Activated CD4-positive, alpha-beta T cell treated with anti-CD3 and anti-CD28 coated beads for 36 hours (primary cell): ENCODE measurements at regions not wholly inside any gene's neighbourhood (a gene's known extent, or its start where the extent isn't known, plus 50 kb on each side); places are given as distances from the start of the nearest gene placed in this dataset.

Experiments
- ATAC-seq: fragments of 200-7000 bp; cut with Tn5 transposase; one replicate; pipeline ENCODE4 v1.10.0; 2021; ENCODE audit warnings: mild to moderate bottlenecking, moderate library complexity
- CTCF ChIA-PET: fragments of 350-600 bp; sonication (Branson Sonifier 250); formaldehyde crosslinking; loops from one replicate; lab custom pipeline; 2021; ENCODE audit warnings: antibody characterized with exemption; lab: Charles Lee
- POLR2A ChIA-PET: fragments of 350-600 bp; sonication (Branson Sonifier 250); formaldehyde crosslinking; loops from one replicate; lab custom pipeline; 2021; ENCODE audit warnings: antibody characterized with exemption, inconsistent platforms; lab: Charles Lee
- DNase-seq: peaks from one replicate; pipeline ENCODE4 v3.0.0-alpha.2; 2020
- H3K27ac Mint-ChIP-seq: one replicate; pipeline ENCODE4 v1.8.0; 2021; ENCODE audit warnings: mixed read lengths
- H3K27me3 Mint-ChIP-seq: one replicate; pipeline ENCODE4 v1.8.0; 2021; ENCODE audit warnings: mixed read lengths
- H3K36me3 Mint-ChIP-seq: one replicate; pipeline ENCODE4 v1.8.0; 2021; ENCODE audit warnings: low read depth, mixed read lengths
- H3K4me1 Mint-ChIP-seq: one replicate; pipeline ENCODE4 v1.8.0; 2021; ENCODE audit warnings: mixed read lengths
- H3K4me3 Mint-ChIP-seq: one replicate; pipeline ENCODE4 v1.8.0; 2021; ENCODE audit warnings: mild to moderate bottlenecking, moderate library complexity, mixed read lengths
- H3K9me3 Mint-ChIP-seq: one replicate; pipeline ENCODE4 v1.8.0; 2021; ENCODE audit warnings: low read depth, mixed read lengths
- intact Hi-C, 2 experiments: fragments of 100-400 bp; cut with DNase I in 1 of 2; cut with micrococcal nuclease in 1 of 2; formaldehyde crosslinking; loops; one replicate each; pipeline versions ENCODE4 v1.14.2 to v1.15.1; 2022 to 2024; cut with DNase I, micrococcal nuclease

- CTCF ChIA-PET: interaction anchor here (0.7 to 7.0 kb wide), 9 partner anchors 10 to 1930 kb away, joined by 3 to 144 read pairs (median 5); no protein-coding TSS in a partner anchor
- intact Hi-C loops: loop anchor here in 1 of 2 experiments (2.0 kb wide), 1 partner anchor 27 kb away; no protein-coding TSS in a partner anchor
- Mint-ChIP-seq H3K9me3 (no peaks in the 10 kb centered on the region), H3K36me3 (no peaks in the 10 kb centered on the region), H3K27ac (no peak overlapping the region), H3K4me1 (no peaks in the 10 kb centered on the region), H3K27me3 (no peaks in the 10 kb centered on the region), H3K4me3 (no peak overlapping the region)
- DNase-seq: no peak
- POLR2A ChIA-PET: no interaction called here
- no peak for ATAC-seq
These were observed 117.1 kb upstream of the IPO9 start for GRCh38 chr1:201711811-201712210.

GRCh38 chr1:201712387-201713085 lies 116.4 kb upstream of the IPO9 start:
- no peaks in the 10 kb centered on the region for H3K36me3 Mint-ChIP-seq
- ChIA-PET POLR2A (interaction anchor here (0.6 kb wide), 1 partner anchor 72 kb away, joined by 5 read pairs; no protein-coding TSS in a partner anchor), CTCF (interaction anchor here (0.7 to 7.0 kb wide), 9 partner anchors 8 to 1930 kb away, joined by 3 to 144 read pairs (median 5); no protein-coding TSS in a partner anchor)
- ATAC-seq: no peak
- no peaks in the 10 kb centered on the region for H3K4me1 Mint-ChIP-seq
- no peaks in the 10 kb centered on the region for H3K27me3 Mint-ChIP-seq
- H3K27ac Mint-ChIP-seq: no peak overlapping the region
- no peak overlapping the region for H3K4me3 Mint-ChIP-seq
- DNase-seq: no peak
- H3K9me3 Mint-ChIP-seq: no peaks in the 10 kb centered on the region
- intact Hi-C loops: no loop called here

- Mint-ChIP-seq H3K36me3 (no peaks in the 10 kb centered on the region), H3K4me3 (no peak overlapping the region), H3K27ac (no peak overlapping the region), H3K27me3 (no peaks in the 10 kb centered on the region), H3K9me3 (no peaks in the 10 kb centered on the region), H3K4me1 (no peaks in the 10 kb centered on the region)
- ChIA-PET CTCF (interaction anchor here (0.7 to 7.0 kb wide), 7 partner anchors 8 to 201 kb away, joined by 3 to 144 read pairs (median 5); no protein-coding TSS in a partner anchor), POLR2A (interaction anchor here (0.6 kb wide), 1 partner anchor 71 kb away, joined by 5 read pairs; no protein-coding TSS in a partner anchor)
- ATAC-seq: no peak
- DNase-seq: no peak
- intact Hi-C loops: no loop called here
These were observed 115.7 kb upstream of the IPO9 start for GRCh38 chr1:201713086-201713810.

GRCh38 chr1:201714542-201715329 lies 114.2 kb upstream of the IPO9 start:
- DNase-seq: peak; percentile 27
- no peaks in the 10 kb centered on the region for H3K36me3 Mint-ChIP-seq

GRCh38 chr1:201715351-201715750 lies 113.6 kb upstream of the IPO9 start:
- CTCF ChIA-PET: interaction anchor here (0.7 kb wide), 1 partner anchor 203 kb away, joined by 4 read pairs; no protein-coding TSS in a partner anchor
- no peak overlapping the region for H3K4me3 Mint-ChIP-seq
- no peaks in the 10 kb centered on the region for H3K36me3 Mint-ChIP-seq
- H3K27ac Mint-ChIP-seq: no peak overlapping the region
- intact Hi-C loops: no loop called here
- ATAC-seq (no peak), DNase-seq (no peak)
- POLR2A ChIA-PET: no interaction called here
- H3K27me3 Mint-ChIP-seq: no peaks in the 10 kb centered on the region
- no peaks in the 10 kb centered on the region for H3K4me1 Mint-ChIP-seq
- H3K9me3 Mint-ChIP-seq: no peaks in the 10 kb centered on the region

More at GRCh38 chr1:201714542-201715329, 114.2 kb upstream of the IPO9 start:
- ChIA-PET POLR2A (no interaction called here), CTCF (interaction anchor here (0.9 kb wide), 1 partner anchor 18 kb away, joined by 3 read pairs; no protein-coding TSS in a partner anchor)
- peak; percentile 57 for ATAC-seq
- intact Hi-C loops: no loop called here
- Mint-ChIP-seq H3K4me1 (no peaks in the 10 kb centered on the region), H3K27ac (no peak overlapping the region), H3K27me3 (no peaks in the 10 kb centered on the region), H3K9me3 (no peaks in the 10 kb centered on the region), H3K4me3 (no peak overlapping the region)

- Mint-ChIP-seq H3K27me3 (no peaks in the 10 kb centered on the region), H3K4me3 (no peak overlapping the region), H3K36me3 (no peaks in the 10 kb centered on the region), H3K9me3 (no peaks in the 10 kb centered on the region), H3K4me1 (no peaks in the 10 kb centered on the region), H3K27ac (no peak overlapping the region)
- DNase-seq (no peak), ATAC-seq (no peak)
- ChIA-PET POLR2A (no interaction called here), CTCF (interaction anchor here (0.7 to 1.3 kb wide), 2 partner anchors 78 to 204 kb away, joined by 3 to 4 read pairs; no protein-coding TSS in a partner anchor)
- intact Hi-C loops: no loop called here
These were observed 112.9 kb upstream of the IPO9 start for GRCh38 chr1:201715801-201716741.

- Mint-ChIP-seq H3K27ac (no peak overlapping the region), H3K27me3 (no peaks in the 10 kb centered on the region), H3K36me3 (no peaks in the 10 kb centered on the region), H3K4me3 (no peak overlapping the region), H3K9me3 (no peaks in the 10 kb centered on the region), H3K4me1 (no peaks in the 10 kb centered on the region)
- intact Hi-C loops: no loop called here
- DNase-seq (no peak), ATAC-seq (no peak)
- CTCF ChIA-PET: interaction anchor here (0.6 to 1.8 kb wide), 3 partner anchors 8 to 358 kb away, joined by 3 to 7 read pairs (median 3); no protein-coding TSS in a partner anchor
- POLR2A ChIA-PET: no interaction called here
These were observed 112.2 kb upstream of the IPO9 start for GRCh38 chr1:201716742-201717135.

- DNase-seq (no peak), ATAC-seq (no peak)
- no peaks in the 10 kb centered on the region for H3K9me3 Mint-ChIP-seq
- H3K4me3 Mint-ChIP-seq: no peak overlapping the region
- CTCF ChIA-PET: interaction anchor here (0.6 to 1.8 kb wide), 4 partner anchors 8 to 358 kb away, joined by 3 to 7 read pairs (median 3); no protein-coding TSS in a partner anchor
- POLR2A ChIA-PET: no interaction called here
- H3K27me3 Mint-ChIP-seq: peaks cover 2% of the 10 kb centered on the region
- H3K36me3 Mint-ChIP-seq: no peaks in the 10 kb centered on the region
- H3K4me1 Mint-ChIP-seq: no peaks in the 10 kb centered on the region
- intact Hi-C loops: no loop called here
- H3K27ac Mint-ChIP-seq: no peak overlapping the region
These were observed 111.7 kb upstream of the IPO9 start for GRCh38 chr1:201717286-201717685.

GRCh38 chr1:201718346-201719202 lies 110.4 kb upstream of the IPO9 start:
- intact Hi-C loops: no loop called here
- H3K9me3 Mint-ChIP-seq: no peaks in the 10 kb centered on the region

More at GRCh38 chr1:201718346-201719202, 110.4 kb upstream of the IPO9 start:
- Mint-ChIP-seq H3K27ac (no peak overlapping the region), H3K4me1 (no peaks in the 10 kb centered on the region), H3K27me3 (peaks cover 2% of the 10 kb centered on the region), H3K36me3 (no peaks in the 10 kb centered on the region), H3K4me3 (no peak overlapping the region)
- DNase-seq (no peak), ATAC-seq (no peak)
- ChIA-PET CTCF (interaction anchor here (1.0 to 1.8 kb wide), 2 partner anchors 10 to 15 kb away, joined by 3 to 7 read pairs; no protein-coding TSS in a partner anchor), POLR2A (no interaction called here)
